ENCODE measurements at regions not wholly inside any gene's neighbourhood (a gene's known extent, or its start where the extent isn't known, plus 50 kb on each side); places are given as distances from the start of the nearest gene placed in this dataset.

- no peak overlapping the region for H3K9ac ChIP-seq (ENCODE audit: insufficient read depth, low read length, poor library complexity, severe bottlenecking)
- H3K27me3 Mint-ChIP-seq (ENCODE audit: low read depth in 3 of 3), result peaks cover 0 to 3% (median 2%) of the 10 kb centered on the region in 3 donors
- no peak overlapping the region for H3K4me3 Mint-ChIP-seq
- H3K4me1 Mint-ChIP-seq, result no peaks in the 10 kb centered on the region
- no peaks in the 10 kb centered on the region for H3K36me3 ChIP-seq (replicated peaks in 1 of 2; ENCODE audit: control insufficient read depth in 1 of 2, insufficient read depth in 2 of 2, low read length in 2 of 2)
- no peaks in the 10 kb centered on the region for H4K20me1 ChIP-seq (ENCODE audit: insufficient read depth, low read length)
- no peaks in the 10 kb centered on the region for H3K9me3 ChIP-seq (replicated peaks in 1 of 2; ENCODE audit: control insufficient read depth in 1 of 2, insufficient read depth in 1 of 2, low read length in 2 of 2)
- H3K4me2 ChIP-seq (replicated peaks; ENCODE audit: extremely low read depth, low read length, poor library complexity, severe bottlenecking), result no peak overlapping the region
- peaks cover 0 to 2% (median 0%) of the 10 kb centered on the region in 7 donors for H3K9me3 Mint-ChIP-seq
- no peaks in the 10 kb centered on the region for H3K4me1 ChIP-seq (ENCODE audit: control insufficient read depth in 1 of 2, insufficient read depth in 2 of 2, low read length in 2 of 2)
- TF ChIP-seq CTCF (IDR thresholded peaks at IDR 0.05), result no peak
- no peaks in the 10 kb centered on the region for H3K36me3 Mint-ChIP-seq
- H3K4me3 ChIP-seq (replicated peaks in 1 of 3; ENCODE audit: low read depth in 2 of 3, low read length in 3 of 3), result no peak overlapping the region
- no peaks in the 10 kb centered on the region for H3K27me3 ChIP-seq (ENCODE audit: control insufficient read depth in 2 of 2, insufficient read depth in 2 of 2, low read length in 2 of 2)
- intact Hi-C loops (cut with micrococcal nuclease), result no loop called here
- no peaks in the 10 kb centered on the region for H3K79me2 ChIP-seq (ENCODE audit: insufficient read depth, low read length)
- no peak for DNase-seq
- H2AFZ ChIP-seq (ENCODE audit: insufficient read depth, low read depth, low read length, poor library complexity, severe bottlenecking), result no peak overlapping the region
- H3K27ac Mint-ChIP-seq, result no peak overlapping the region
- WGBS (ENCODE audit: insufficient coverage), result 100% methylated on average over 1 of the region's 4 CpGs
- no peak overlapping the region for H3K27ac ChIP-seq (ENCODE audit: low read depth in 1 of 2, low read length in 2 of 2)
Observed at GRCh38 chr14:38536376-38537038, 280.6 kb upstream of the CLEC14A start.

DNA sequence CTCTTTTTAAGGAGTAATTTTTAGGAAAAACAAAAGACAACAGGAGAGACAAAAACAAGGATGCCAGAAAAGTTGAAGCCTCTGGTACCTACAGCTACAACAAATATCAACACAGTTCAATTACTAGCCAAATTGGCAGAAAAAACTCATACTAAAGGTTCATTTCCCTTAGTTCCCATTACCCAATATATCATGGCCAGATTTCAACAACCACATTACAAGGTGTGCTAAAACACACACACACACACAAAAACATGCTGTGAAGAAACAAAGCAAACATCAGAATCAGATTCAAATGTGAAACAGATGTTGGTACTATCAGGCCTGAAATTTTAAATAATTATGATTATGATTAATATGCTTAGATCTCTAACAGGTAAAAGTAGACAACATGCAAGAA, 272.7 kb upstream of the CLEC14A start:
- H3K4me2 ChIP-seq (replicated peaks; ENCODE audit: extremely low read depth, low read length, poor library complexity, severe bottlenecking), result no peak overlapping the region
- no peak for TF ChIP-seq CTCF (IDR thresholded peaks at IDR 0.05)
- H3K4me3 ChIP-seq (replicated peaks in 1 of 3; ENCODE audit: low read depth in 2 of 3, low read length in 3 of 3), result no peak overlapping the region
- no peaks in the 10 kb centered on the region for H4K20me1 ChIP-seq (ENCODE audit: insufficient read depth, low read length)
- Mint-ChIP-seq H3K36me3 (no peaks in the 10 kb centered on the region), H3K4me3 (no peak overlapping the region), H3K9me3 (peaks cover 0 to 8% (median 2%) of the 10 kb centered on the region in 7 donors), H3K4me1 (no peaks in the 10 kb centered on the region), H3K27me3 (ENCODE audit: low read depth in 3 of 3) (peaks cover 1 to 2% (median 1%) of the 10 kb centered on the region in 3 donors), H3K27ac (no peak overlapping the region)
- H3K9ac ChIP-seq (ENCODE audit: insufficient read depth, low read length, poor library complexity, severe bottlenecking), result no peak overlapping the region
- no peak overlapping the region for H2AFZ ChIP-seq (ENCODE audit: insufficient read depth, low read depth, low read length, poor library complexity, severe bottlenecking)
- H3K36me3 ChIP-seq (replicated peaks in 1 of 2; ENCODE audit: control insufficient read depth in 1 of 2, insufficient read depth in 2 of 2, low read length in 2 of 2), result no peaks in the 10 kb centered on the region
- no peak for DNase-seq
- no peaks in the 10 kb centered on the region for H3K79me2 ChIP-seq (ENCODE audit: insufficient read depth, low read length)
- no peaks in the 10 kb centered on the region for H3K9me3 ChIP-seq (replicated peaks in 1 of 2; ENCODE audit: control insufficient read depth in 1 of 2, insufficient read depth in 1 of 2, low read length in 2 of 2)
- no peak overlapping the region for H3K27ac ChIP-seq (ENCODE audit: low read depth in 1 of 2, low read length in 2 of 2)
- intact Hi-C loops (cut with micrococcal nuclease), result no loop called here
- no peaks in the 10 kb centered on the region for H3K27me3 ChIP-seq (ENCODE audit: control insufficient read depth in 2 of 2, insufficient read depth in 2 of 2, low read length in 2 of 2)
- H3K4me1 ChIP-seq (ENCODE audit: control insufficient read depth in 1 of 2, insufficient read depth in 2 of 2, low read length in 2 of 2), result no peaks in the 10 kb centered on the region
